ENCODE measurements at regions not wholly inside any gene's neighbourhood (a gene's known extent, or its start where the extent isn't known, plus 50 kb on each side); places are given as distances from the start of the nearest gene placed in this dataset.

GRCh38 chr5:163345216-163345615 is 92.2 kb upstream of the CCNG1 start:
- TF ChIP-seq, protein P1, sequence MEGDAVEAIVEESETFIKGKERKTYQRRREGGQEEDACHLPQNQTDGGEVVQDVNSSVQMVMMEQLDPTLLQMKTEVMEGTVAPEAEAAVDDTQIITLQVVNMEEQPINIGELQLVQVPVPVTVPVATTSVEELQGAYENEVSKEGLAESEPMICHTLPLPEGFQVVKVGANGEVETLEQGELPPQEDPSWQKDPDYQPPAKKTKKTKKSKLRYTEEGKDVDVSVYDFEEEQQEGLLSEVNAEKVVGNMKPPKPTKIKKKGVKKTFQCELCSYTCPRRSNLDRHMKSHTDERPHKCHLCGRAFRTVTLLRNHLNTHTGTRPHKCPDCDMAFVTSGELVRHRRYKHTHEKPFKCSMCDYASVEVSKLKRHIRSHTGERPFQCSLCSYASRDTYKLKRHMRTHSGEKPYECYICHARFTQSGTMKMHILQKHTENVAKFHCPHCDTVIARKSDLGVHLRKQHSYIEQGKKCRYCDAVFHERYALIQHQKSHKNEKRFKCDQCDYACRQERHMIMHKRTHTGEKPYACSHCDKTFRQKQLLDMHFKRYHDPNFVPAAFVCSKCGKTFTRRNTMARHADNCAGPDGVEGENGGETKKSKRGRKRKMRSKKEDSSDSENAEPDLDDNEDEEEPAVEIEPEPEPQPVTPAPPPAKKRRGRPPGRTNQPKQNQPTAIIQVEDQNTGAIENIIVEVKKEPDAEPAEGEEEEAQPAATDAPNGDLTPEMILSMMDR (IDR thresholded peaks at IDR 0.05): no peak
- no peak for TF ChIP-seq POLR2AphosphoS5 (IDR thresholded peaks at IDR 0.05)

Data from breast epithelium (tissue), 3 donors.